Neural cell (in vitro differentiated cells): ENCODE measurements at regions not wholly inside any gene's neighbourhood (a gene's known extent, or its start where the extent isn't known, plus 50 kb on each side); places are given as distances from the start of the nearest gene placed in this dataset.

Source experiments
- H2AFZ ChIP-seq: fragments of 200-600, 300-800 bp; sonication (generic), shearing (Covaris generic); 2 replicates; pipeline ENCODE4 v1.6.0; 2014; ENCODE audit warnings: low read depth, mild to moderate bottlenecking, antibody characterized with exemption, low read length, moderate library complexity
- H3F3A ChIP-seq: fragments of 200-600 bp; shearing (Covaris generic); 2 replicates; pipeline ENCODE4 v1.6.1; 2016; ENCODE audit warnings: mild to moderate bottlenecking, moderate library complexity, mixed read lengths, antibody characterized with exemption, low read length; ENCODE audit not compliant: insufficient read depth, poor library complexity, severe bottlenecking
- H3K27ac ChIP-seq: fragments of 200-600, 300-800 bp; sonication (generic), shearing (Covaris generic); 2 replicates; pipeline ENCODE4 v1.5.1; 2014; ENCODE audit warnings: mild to moderate bottlenecking, low read length, moderate library complexity
- H3K27me3 ChIP-seq: fragments of 300-800, 200-600 bp; sonication (generic), shearing (Covaris generic); 2 replicates; pipeline ENCODE4 v1.6.0; 2014; ENCODE audit warnings: mild to moderate bottlenecking, low read depth, low read length, moderate library complexity; ENCODE audit not compliant: insufficient read depth
- H3K36me3 ChIP-seq: fragments of 300-800, 200-600 bp; sonication (generic), shearing (Covaris generic); 2 replicates; pipeline ENCODE4 v1.5.1; 2014; ENCODE audit warnings: mild to moderate bottlenecking, antibody characterized with exemption, low read length, moderate library complexity; ENCODE audit not compliant: insufficient read depth
- H3K4me2 ChIP-seq: fragments of 300-800, 200-600 bp; sonication (generic), shearing (Covaris generic); 2 replicates; pipeline ENCODE4 v1.6.0; 2014; ENCODE audit warnings: mild to moderate bottlenecking, low read length
- H3K4me3 ChIP-seq: fragments of 300-800, 200-600 bp; sonication (generic), shearing (Covaris generic); 2 replicates; pipeline ENCODE4 v1.5.1; 2014; ENCODE audit warnings: mild to moderate bottlenecking, low read length, moderate library complexity
- H3K79me2 ChIP-seq: fragments of 200-600 bp; shearing (Covaris generic); replicated peaks from 2 replicates; pipeline ENCODE4 v1.6.0; 2014; ENCODE audit warnings: mild to moderate bottlenecking, low read length, moderate library complexity; ENCODE audit not compliant: insufficient read depth
- H3K9ac ChIP-seq: fragments of 300-800, 200-600 bp; sonication (generic), shearing (Covaris generic); 2 replicates; pipeline ENCODE4 v1.6.1; 2016; ENCODE audit warnings: mild to moderate bottlenecking, low read length, mixed read lengths
- H3K9me2 ChIP-seq: fragments of 200-600 bp; shearing (Covaris generic); 2 replicates; pipeline ENCODE4 v1.6.1; 2016; ENCODE audit warnings: mild to moderate bottlenecking, low read length, mixed read lengths; ENCODE audit not compliant: insufficient read depth
- H3K9me3 ChIP-seq: fragments of 200-600, 300-800 bp; sonication (generic), shearing (Covaris generic); 2 replicates; pipeline ENCODE4 v1.6.1; 2016; ENCODE audit warnings: mild to moderate bottlenecking, mixed run types, low read length, moderate library complexity, mixed read lengths
- H4K20me1 ChIP-seq: fragments of 200-600 bp; shearing (Covaris generic); 2 replicates; pipeline ENCODE4 v1.6.1; 2016; ENCODE audit warnings: mild to moderate bottlenecking, mixed run types; ENCODE audit not compliant: insufficient read depth
- EP300 ChIP-seq: fragments of 450-650 bp; conservative IDR thresholded peaks from 2 replicates; pipeline ENCODE4 v1.6.1; 2014; ENCODE audit warnings: antibody characterized with exemption, mild to moderate bottlenecking, moderate library complexity; ENCODE audit not compliant: poor library complexity, severe bottlenecking
- EZH2 ChIP-seq: fragments of 200-600, 300-800 bp; shearing (Covaris generic), sonication (generic); IDR thresholded peaks from 2 replicates; pipeline ENCODE4 v1.6.1; 2014; ENCODE audit warnings: antibody characterized with exemption, low read length, borderline replicate concordance, mild to moderate bottlenecking; ENCODE audit not compliant: insufficient read depth, poor library complexity, severe bottlenecking
- MXI1 ChIP-seq: fragments of 450-650 bp; conservative IDR thresholded peaks from 2 replicates; pipeline ENCODE4 v1.6.1; 2014; ENCODE audit warnings: antibody characterized with exemption, mild to moderate bottlenecking; ENCODE audit not compliant: poor library complexity, severe bottlenecking
- POLR2AphosphoS5 ChIP-seq: IDR thresholded peaks from 2 replicates; pipeline ENCODE4 v1.6.1; 2012
- RAD21 ChIP-seq: fragments of 450-650 bp; conservative IDR thresholded peaks from 2 replicates; pipeline ENCODE4 v1.6.1; 2014; ENCODE audit warnings: antibody characterized with exemption, mild to moderate bottlenecking, moderate library complexity
- SMC3 ChIP-seq: fragments of 450-650 bp; conservative IDR thresholded peaks from 2 replicates; pipeline ENCODE4 v1.6.1; 2014; ENCODE audit warnings: antibody characterized with exemption, mild to moderate bottlenecking, moderate library complexity; ENCODE audit not compliant: poor library complexity
- TAF1 ChIP-seq: IDR thresholded peaks from 2 replicates; pipeline ENCODE4 v1.6.1; 2012; ENCODE audit warnings: low read depth
- TF ChIP-seq, protein P1 (sequence below): IDR thresholded peaks from 2 replicates; pipeline ENCODE4 v1.6.1; 2012; ENCODE audit warnings: borderline replicate concordance
- TF ChIP-seq, protein P2 (sequence below): fragments of 450-650 bp; IDR thresholded peaks from 2 replicates; pipeline ENCODE4 v1.5.1; 2014; ENCODE audit warnings: antibody characterized with exemption, mild to moderate bottlenecking, moderate library complexity; ENCODE audit not compliant: poor library complexity, severe bottlenecking

DNA sequence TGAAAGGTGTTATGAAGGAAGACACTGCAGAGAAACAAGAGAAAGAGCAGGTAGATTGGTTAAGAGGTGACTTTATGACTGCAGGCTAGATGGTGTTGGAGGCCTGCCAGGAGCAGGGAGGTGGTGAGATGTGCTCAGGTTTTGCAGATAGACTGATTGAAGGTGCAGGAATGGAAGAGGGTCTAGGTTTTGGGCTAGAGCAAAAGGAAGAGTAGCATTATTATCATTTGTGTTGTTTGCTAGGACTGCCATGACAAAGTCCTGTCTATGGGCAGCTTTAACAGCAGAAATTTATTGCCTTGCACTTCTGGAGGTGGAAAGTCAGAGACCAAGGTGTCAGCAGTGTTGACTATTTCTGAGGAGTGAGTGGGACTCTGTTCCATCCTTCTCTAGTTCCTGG, 172.9 kb upstream of the SOX11 start:
- H3K9ac ChIP-seq = no peak overlapping the region

DNA sequence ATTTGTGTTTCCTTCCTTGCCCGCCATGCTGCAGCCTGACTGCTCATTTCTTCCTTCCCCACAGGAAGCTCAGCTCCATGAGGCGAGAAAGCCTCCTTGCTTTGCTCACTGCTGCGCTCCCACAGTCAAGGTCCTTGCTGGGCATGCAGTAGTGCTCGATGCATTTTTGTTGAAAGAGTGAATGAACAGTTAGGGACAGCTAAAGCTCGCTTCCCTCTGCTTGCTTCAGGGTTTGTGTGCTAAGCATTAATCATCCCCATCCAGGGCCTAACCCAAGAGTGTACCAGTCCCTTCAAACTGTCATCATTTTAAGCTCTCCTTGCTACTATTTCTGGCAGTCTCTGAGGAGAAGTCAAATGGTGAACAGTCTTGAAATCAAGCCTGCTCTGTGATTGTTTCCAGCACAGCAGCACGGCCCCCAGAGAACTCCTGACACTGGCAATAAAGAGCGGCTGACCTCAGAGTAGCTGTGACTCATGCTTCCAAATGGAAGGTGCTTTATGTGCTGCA, 171.7 kb upstream of the SOX11 start:
- Histone ChIP-seq H3K4me3 (peak overlapping the region; percentile 44), H3K4me2 (peak overlapping the region; percentile 53), H4K20me1 (no peaks in the 10 kb centered on the region), H2AFZ (peak overlapping the region; percentile 5), H3K9ac (peak overlapping the region; percentile 47), H3K36me3 (no peaks in the 10 kb centered on the region), H3K9me2 (no peaks in the 10 kb centered on the region), H3K9me3 (no peaks in the 10 kb centered on the region), H3F3A (peaks cover 3% of the 10 kb centered on the region), H3K27ac (peak overlapping the region; percentile 84), H3K79me2 (no peaks in the 10 kb centered on the region), H3K27me3 (no peaks in the 10 kb centered on the region)
- TF ChIP-seq POLR2AphosphoS5 (peak; percentile 59), EP300 (peak; percentile 64), TAF1 (no peak), RAD21 (peak; percentile 38), EZH2 (no peak)
- TF ChIP-seq, protein P1, sequence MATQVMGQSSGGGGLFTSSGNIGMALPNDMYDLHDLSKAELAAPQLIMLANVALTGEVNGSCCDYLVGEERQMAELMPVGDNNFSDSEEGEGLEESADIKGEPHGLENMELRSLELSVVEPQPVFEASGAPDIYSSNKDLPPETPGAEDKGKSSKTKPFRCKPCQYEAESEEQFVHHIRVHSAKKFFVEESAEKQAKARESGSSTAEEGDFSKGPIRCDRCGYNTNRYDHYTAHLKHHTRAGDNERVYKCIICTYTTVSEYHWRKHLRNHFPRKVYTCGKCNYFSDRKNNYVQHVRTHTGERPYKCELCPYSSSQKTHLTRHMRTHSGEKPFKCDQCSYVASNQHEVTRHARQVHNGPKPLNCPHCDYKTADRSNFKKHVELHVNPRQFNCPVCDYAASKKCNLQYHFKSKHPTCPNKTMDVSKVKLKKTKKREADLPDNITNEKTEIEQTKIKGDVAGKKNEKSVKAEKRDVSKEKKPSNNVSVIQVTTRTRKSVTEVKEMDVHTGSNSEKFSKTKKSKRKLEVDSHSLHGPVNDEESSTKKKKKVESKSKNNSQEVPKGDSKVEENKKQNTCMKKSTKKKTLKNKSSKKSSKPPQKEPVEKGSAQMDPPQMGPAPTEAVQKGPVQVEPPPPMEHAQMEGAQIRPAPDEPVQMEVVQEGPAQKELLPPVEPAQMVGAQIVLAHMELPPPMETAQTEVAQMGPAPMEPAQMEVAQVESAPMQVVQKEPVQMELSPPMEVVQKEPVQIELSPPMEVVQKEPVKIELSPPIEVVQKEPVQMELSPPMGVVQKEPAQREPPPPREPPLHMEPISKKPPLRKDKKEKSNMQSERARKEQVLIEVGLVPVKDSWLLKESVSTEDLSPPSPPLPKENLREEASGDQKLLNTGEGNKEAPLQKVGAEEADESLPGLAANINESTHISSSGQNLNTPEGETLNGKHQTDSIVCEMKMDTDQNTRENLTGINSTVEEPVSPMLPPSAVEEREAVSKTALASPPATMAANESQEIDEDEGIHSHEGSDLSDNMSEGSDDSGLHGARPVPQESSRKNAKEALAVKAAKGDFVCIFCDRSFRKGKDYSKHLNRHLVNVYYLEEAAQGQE = peak; percentile 43

More for the DNA sequence above, 172.9 kb upstream of the SOX11 start:
- Histone ChIP-seq H3K36me3 (no peaks in the 10 kb centered on the region), H3F3A (peaks cover 3% of the 10 kb centered on the region), H3K9me2 (no peaks in the 10 kb centered on the region), H3K79me2 (no peaks in the 10 kb centered on the region), H3K27me3 (no peaks in the 10 kb centered on the region), H3K27ac (peak overlapping the region; percentile 84), H4K20me1 (no peaks in the 10 kb centered on the region), H2AFZ (no peak overlapping the region), H3K4me2 (no peak overlapping the region), H3K4me3 (no peak overlapping the region), H3K9me3 (no peaks in the 10 kb centered on the region)
- TF ChIP-seq MXI1 (no peak), POLR2AphosphoS5 (no peak), TAF1 (no peak), SMC3 (no peak), EZH2 (no peak)
- TF ChIP-seq, protein P1 = no peak
- TF ChIP-seq, protein P2, sequence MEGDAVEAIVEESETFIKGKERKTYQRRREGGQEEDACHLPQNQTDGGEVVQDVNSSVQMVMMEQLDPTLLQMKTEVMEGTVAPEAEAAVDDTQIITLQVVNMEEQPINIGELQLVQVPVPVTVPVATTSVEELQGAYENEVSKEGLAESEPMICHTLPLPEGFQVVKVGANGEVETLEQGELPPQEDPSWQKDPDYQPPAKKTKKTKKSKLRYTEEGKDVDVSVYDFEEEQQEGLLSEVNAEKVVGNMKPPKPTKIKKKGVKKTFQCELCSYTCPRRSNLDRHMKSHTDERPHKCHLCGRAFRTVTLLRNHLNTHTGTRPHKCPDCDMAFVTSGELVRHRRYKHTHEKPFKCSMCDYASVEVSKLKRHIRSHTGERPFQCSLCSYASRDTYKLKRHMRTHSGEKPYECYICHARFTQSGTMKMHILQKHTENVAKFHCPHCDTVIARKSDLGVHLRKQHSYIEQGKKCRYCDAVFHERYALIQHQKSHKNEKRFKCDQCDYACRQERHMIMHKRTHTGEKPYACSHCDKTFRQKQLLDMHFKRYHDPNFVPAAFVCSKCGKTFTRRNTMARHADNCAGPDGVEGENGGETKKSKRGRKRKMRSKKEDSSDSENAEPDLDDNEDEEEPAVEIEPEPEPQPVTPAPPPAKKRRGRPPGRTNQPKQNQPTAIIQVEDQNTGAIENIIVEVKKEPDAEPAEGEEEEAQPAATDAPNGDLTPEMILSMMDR = no peak
